Left cardiac atrium (tissue), 4 donors: ENCODE measurements at regions not wholly inside any gene's neighbourhood (a gene's known extent, or its start where the extent isn't known, plus 50 kb on each side); places are given as distances from the start of the nearest gene placed in this dataset.

Experiments
- ATAC-seq, 2 donors: fragments of 200-7000 bp; cut with Tn5 transposase; one replicate each; pipeline ENCODE4 v1.9.1; 2020; ENCODE audit warnings: mild to moderate bottlenecking in 2 of 2, moderate library complexity in 2 of 2
- DNase-seq: peaks from one replicate; pipeline ENCODE4 v3.0.0-alpha.2; 2020
- intact Hi-C, 2 donors: fragments of 100-400 bp; cut with DNase I; formaldehyde crosslinking; loops; one replicate each; pipeline versions ENCODE4 v1.14.1 to v1.15.1; 2022 to 2023
- donor health status: DM: no; HTN: yes; CAD: no.
- donor health status: DM: no; HTN: yes; CAD: no; lungs with severe emphysema.
- donor health status: DM: yes; HTN: yes; CAD: no.
- donor health status: Dilated cardiomyopathy.

DNA sequence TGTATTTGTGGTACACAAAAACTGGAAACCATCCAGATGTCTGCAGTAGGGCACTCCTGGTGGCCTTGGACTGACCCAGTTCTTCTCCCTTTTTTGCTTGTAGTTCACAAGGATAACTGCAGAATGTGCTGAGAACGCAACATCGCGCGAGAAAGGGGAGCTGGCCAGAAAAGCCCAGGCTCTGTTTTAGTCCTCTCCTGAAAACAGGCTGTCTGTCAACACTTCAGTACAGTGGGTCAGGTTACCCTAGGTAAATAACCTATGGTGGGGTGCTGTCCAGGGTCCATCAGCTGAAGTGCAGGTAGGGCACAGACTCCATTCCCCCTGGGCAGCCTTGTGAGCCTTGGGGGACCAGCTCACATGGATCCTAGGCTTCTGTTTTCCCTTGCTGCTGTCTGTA lies 495.8 kb downstream of the MDFIC start:
- intact Hi-C loops: no loop called here
- no peak for DNase-seq
- ATAC-seq: no peak

DNA sequence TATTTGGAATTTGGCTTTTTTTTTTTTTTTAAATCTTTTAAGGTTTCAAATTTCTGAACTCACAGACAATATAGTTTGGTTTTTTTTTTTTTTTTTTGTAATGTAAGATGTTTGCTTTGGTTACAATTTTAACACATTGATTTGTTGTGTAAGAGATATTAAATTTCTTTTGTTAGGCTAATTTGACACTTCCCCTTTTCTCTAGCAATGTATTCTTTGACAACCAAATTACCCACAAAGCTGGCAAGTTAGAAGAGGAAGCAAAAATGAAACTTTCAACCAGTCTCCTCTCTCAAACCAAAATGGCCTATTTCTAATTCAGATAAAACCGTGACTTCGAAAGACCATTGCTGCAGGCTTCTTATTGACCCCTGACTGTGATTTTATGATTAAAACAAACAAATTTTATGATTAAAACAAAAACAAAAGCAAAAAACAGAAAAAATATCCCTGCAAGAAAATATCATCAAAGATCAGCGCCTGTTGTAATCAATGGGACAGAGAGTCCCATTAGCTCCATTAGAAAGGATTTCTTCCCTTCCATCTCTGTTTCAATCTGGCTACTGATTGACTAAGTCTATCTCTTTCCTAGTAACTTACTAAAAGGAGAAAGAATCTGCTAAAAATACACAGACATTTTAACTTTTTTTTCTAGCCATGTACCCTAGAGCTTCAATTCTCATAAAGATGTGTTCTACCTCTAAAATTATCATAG lies 489.2 kb downstream of the MDFIC start:
- no peak for ATAC-seq
- intact Hi-C loops: no loop called here
- no peak for DNase-seq

DNA sequence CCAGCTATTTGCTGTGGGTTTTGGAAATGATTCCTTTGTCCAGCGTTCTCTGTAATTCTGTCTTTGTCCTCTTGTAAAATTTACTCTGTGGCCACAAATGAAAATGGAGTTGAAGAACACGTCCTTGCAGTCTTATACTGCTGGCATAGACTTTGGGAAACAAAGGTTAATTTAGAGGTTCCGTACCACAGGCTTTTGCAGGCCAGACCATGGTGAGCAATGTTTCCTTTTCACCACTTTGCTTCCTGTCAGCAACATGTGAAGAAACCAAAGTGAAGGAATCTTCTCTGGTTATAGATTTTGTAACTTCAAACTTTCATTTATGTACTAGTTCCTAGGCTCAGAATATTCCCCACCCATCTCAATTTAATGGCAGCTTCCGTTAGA lies 488.5 kb downstream of the MDFIC start:
- intact Hi-C loops: no loop called here
- no peak for ATAC-seq
- DNase-seq: no peak

GRCh38 chr7:115409682-115410433 lies 488.0 kb downstream of the MDFIC start:
- DNase-seq: no peak
- no peak for ATAC-seq
- intact Hi-C loops: no loop called here

DNA sequence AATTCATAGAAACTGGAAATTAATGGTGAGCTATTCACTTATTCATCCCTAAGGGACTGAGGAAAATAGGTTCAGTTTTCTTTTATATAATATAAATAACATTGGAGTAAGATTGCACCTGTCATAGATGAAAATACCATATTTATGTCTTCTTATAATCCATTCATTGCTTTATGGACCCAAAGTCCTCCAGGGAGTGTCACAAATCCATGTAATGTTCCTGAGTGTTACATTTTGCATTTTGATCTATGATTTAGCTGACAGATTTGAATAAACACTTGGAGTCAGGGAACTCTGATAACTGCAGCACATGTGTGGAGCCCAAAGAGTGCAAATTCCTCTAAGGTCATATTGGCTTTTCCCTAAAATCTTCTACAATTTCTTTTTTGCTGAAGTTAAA lies 484.3 kb downstream of the MDFIC start:
- DNase-seq: no peak
- no peak for ATAC-seq
- intact Hi-C loops: no loop called here

DNA sequence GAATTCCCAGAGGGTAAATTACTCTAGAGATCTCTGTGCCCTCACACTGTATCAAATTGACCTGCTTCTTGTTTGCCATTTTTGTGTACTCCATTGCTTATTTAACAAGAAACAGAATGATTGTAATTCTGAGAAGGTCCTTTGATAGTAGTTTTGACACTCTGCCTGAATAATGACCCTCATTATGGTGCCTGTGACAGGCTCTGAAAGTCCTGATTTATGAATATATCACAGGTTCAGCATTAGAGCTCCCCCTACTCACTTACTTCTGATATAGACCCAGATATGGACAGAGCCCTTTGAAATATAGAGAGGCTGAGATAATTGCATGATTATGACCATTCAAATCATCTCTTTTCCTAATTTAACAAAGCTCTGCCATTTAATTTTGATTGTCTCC lies 465.2 kb downstream of the MDFIC start:
- ATAC-seq (no peak), DNase-seq (no peak)
- intact Hi-C loops: no loop called here

DNA sequence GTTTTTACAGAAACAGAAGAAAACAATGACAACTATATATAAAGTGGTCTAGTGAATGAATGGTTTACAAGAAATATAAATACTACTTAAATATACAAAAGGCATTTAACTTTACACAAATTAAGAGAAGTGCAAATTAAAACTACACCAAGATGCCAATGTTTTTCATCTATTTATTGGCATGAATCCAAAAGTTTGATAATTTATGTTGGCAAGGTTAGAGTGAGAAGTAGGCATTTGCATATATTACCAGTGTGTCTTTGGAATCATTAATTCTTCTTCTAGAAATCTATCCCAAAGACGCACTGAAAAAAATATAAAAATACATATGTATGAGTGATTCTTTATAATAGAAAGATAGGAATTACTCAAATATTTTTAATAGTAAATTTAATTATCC lies 457.4 kb downstream of the MDFIC start:
- no peak for DNase-seq
- ATAC-seq: no peak
- intact Hi-C loops: no loop called here

DNA sequence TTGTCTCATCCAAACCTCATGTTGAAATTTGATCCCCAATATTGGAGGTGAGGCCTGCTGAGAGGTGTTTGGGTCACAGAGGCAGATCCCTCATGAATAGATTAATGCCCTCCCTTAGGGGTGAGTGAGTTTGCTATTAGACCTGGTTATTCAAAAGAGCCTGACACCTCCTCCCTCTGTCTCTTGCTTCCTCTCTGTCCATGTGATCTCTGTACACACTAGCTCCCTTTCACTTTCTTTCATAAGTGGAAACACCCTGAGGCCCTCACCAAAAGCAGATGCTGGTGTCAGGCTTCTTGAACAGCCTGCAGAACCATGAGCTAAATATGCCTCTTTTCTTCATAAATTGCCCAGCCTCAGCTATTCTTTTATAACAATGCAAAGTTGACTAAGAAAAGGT lies 447.1 kb downstream of the MDFIC start:
- no peak for DNase-seq
- no peak for ATAC-seq
- intact Hi-C loops: no loop called here

GRCh38 chr7:115363916-115364315 lies 442.0 kb downstream of the MDFIC start:
- DNase-seq (no peak), ATAC-seq (no peak)
- intact Hi-C loops: no loop called here

DNA sequence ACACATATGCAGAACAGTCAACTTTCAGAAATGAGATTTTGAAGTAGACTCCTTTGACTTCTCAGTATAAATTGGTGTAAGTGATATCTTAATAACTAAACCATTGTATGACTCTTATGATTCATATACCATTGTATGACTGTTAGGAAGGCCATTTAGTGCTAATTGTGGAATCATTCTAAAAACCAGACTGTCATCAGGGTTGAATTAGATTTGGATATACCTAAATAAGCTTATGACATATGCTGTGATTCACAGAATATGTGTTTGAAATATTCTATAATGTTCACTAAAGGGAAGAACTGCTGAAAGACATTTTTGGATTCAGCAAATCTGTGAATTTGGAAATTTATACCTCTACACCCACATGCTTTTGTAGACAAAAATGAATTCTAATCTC lies 438.1 kb downstream of the MDFIC start:
- ATAC-seq: no peak
- intact Hi-C loops: no loop called here
- DNase-seq: no peak

DNA sequence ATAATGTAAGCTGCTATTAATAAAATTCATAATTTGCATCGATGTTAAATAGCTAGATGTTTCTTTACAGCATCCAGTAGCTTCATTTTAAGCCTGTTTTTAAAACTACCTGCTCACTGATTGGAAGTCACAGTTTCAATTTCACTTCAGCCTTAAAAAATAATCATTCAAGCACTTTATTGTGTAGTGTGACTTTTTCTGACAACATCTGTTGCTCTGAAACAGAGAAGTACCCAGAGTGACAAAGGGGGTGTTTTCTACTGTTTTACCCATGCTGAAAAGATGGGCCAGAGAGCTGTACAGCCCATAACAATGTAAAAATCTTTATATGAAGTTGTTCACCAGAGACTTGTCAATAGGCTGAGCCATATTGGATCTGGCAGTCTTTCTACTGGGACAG lies 437.2 kb downstream of the MDFIC start:
- ATAC-seq: no peak
- intact Hi-C loops: no loop called here
- DNase-seq: no peak

GRCh38 chr7:115357703-115357999 lies 435.8 kb downstream of the MDFIC start:
- intact Hi-C loops: no loop called here
- no peak for DNase-seq
- no peak for ATAC-seq

DNA sequence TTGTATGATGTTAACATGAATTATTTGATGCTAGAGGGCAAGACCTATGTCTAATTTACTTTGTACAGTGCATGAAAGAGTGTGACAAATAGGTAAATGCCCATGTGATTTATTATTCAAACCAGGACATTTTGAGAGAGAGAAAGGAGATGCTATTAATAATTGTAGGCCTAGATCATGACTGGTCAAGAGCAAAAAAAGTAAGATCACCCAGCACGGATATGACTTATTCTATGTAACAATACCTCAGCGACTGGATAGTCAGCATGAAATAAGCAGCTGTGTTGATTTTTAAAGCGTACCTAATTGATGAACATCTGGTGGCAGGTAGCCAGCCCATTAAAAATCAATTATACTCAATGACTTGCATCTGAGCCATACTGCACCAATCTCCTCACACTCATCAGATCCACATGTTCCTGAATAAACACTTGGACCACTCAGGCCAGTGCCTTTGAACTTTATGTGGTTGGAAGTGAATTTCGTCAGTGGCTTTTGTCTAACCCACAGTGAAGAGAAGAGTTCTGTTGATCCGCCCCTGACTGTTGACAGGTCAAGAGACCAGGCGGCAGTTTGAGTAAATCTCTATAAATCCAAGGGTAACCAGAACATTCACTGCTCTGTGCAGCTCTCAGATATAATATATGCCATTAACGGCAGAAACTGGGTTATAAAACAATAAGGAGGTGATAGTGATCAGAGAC lies 435.3 kb downstream of the MDFIC start:
- no peak for DNase-seq
- intact Hi-C loops: no loop called here
- no peak for ATAC-seq

DNA sequence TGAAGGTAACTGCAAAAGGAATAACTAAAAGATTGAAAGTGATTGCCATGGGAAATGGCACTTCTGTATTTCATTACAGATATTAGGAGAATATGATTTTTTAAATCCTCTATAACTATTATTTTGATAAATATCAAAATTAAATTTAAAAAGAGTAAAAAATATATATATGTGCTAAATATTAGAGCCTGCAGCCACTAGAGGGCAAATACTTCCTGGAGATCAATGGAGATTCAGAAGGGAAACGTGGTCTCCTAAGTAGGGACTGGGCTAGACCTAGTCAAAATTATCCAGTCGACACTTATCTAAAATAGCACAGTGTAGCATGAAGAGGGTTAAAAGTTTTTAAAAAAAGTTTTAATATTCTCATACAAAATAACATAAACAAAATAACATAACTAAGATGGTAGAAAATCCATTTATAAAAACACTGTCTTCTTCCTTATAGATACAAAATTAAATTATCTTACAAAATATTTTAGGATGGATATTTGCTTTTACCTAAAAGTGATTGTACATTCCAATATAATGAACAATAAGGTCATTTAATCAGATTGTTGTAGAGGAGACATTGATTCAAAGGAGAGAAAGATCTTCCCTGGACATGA lies 434.3 kb downstream of the MDFIC start:
- ATAC-seq: no peak

DNA sequence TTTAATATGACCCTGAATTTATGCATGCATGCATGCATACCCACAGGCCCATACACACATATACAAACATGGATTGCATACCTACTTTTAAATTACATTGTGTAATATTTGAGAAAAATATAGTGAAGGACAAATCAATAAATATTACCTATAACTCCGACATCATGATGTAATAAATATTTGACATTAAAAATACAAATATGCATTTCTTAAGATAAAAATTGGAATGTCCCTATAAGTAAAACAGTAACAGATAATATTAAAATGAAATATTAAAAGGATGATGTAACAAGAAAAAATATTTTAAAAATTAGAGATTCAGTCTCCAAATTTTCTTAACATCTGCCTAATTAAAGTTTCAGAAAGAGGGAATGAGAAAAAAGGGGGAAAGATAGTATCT lies 433.0 kb downstream of the MDFIC start:
- no peak for DNase-seq
- intact Hi-C loops: no loop called here
- ATAC-seq: no peak

More for the DNA sequence above, 434.3 kb downstream of the MDFIC start:
- intact Hi-C loops: no loop called here
- DNase-seq: no peak

- ATAC-seq: no peak
- no peak for DNase-seq
- intact Hi-C loops: no loop called here
Measured at GRCh38 chr7:115352375-115352774, 430.5 kb downstream of the MDFIC start.

GRCh38 chr7:115350764-115351163 lies 428.9 kb downstream of the MDFIC start:
- intact Hi-C loops: no loop called here
- ATAC-seq (no peak), DNase-seq (no peak)

DNA sequence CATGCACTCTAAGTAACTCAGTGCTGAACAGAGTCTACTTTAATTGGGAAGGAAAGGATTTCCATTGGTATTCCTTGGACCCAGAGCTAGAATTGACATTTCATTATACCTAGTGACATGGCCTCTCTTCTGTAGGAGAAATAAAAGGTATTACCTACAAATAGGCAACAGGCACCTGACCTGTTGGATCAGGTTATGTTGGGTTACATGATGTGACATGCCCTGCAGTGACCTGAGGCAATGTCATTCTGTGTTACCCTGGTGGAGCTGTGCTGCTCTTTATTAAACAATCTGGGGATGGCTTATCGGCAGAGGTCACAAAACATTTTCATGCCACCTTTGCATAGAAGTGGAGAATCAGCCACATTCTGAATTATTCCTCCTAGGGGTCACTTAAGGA lies 427.7 kb downstream of the MDFIC start:
- no peak for ATAC-seq
- DNase-seq: no peak
- intact Hi-C loops: no loop called here

- ATAC-seq: no peak
- intact Hi-C loops: no loop called here
- DNase-seq: no peak
Measured at GRCh38 chr7:115346685-115347084, 424.8 kb downstream of the MDFIC start.

DNA sequence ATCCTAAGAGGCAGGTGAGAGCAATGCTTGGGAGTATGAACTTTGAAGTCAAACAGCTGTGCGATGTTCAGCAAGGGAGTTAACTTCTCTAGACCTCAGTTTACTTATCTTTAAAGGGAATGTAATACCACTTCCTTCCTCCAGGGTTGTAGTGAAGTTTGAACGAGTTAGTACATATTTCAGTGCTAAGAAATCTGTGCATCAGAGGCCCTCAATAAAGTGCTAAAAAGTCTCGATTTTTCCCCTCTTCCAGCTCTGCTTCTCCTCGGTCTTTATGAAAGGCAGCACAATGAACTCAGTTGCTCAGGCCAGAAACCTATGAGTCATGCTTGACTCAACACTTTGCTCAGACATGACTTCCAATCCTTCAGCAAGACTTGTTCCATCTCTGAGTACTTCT lies 418.9 kb downstream of the MDFIC start:
- ATAC-seq (no peak), DNase-seq (no peak)
- intact Hi-C loops: no loop called here
